Glomerular endothelial cell (primary cell): ENCODE measurements at regions not wholly inside any gene's neighbourhood (a gene's known extent, or its start where the extent isn't known, plus 50 kb on each side); places are given as distances from the start of the nearest gene placed in this dataset.

Source experiments
- DNase-seq: peaks from one replicate; pipeline ENCODE4 v3.0.0-alpha.2; 2011; ENCODE audit warnings: low read depth, low spot score; ENCODE audit errors: extremely low read depth

DNA sequence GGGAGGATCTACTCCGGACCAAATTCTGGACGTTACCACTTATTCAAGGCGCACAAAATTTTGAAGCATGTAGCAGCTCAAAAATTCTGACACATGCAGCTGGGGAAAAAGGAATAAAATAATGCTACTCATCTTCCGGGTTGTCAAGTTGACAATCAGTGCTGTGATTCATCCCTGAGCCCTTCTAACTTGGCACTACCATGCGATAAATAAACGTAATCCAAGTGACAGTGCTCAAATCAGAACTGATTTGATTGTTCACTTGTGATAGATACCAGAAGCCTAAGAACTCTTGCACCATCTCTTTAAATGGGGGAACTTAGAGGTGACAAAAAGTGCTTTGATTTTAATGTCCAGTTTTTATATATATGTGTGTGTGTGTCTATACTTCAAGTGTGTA, 230.2 kb upstream of the TLE4 start:
- DNase-seq, result no peak

DNA sequence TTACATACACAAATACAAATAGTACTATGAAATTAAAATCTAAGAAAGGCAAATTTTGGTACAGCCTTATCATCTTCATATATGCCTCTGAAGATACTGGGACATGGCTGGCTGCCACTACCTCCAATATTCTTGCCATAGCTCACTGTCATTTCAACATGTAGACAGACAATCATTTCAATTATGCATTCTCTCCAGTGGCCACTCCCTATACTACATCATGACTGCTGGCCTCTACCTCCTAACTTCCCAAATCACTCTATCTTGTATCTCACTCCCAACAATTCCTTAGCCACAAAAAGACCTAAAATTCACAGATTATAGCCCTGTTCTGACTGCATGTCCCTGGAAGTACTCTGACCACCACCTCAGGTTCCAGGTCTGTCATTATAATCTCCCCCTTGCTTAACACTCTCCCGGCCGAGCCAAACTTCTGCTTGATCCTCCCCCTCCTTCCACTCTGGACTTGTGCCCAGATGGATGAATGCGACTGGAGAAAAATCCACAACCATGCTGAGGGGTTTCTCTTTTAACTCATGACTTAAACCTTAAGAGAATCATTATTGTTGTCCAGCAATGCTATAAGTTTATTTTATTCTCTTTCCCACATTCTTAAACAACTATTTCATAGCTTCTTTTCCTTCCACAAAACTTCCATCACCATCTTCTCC, 225.3 kb upstream of the TLE4 start:
- no peak for DNase-seq

DNA sequence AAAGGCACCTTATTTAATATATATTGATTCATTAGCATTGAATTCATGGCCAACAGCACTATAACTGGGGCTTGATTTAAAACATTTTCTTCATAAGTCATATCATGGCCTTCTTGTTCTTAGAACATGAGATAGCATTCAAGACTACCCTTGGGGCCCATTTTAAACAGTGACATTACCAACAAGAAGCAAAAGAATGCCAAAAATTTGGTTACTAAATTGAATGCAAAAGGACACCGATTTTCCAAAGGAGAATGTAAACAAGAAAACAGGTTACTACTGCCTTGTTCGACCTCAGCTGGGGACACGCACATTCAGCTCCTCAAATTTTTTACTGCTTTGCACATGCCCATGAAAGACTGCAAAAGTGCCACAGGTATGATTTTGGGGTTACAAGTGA, 219.4 kb upstream of the TLE4 start:
- DNase-seq, result no peak

DNA sequence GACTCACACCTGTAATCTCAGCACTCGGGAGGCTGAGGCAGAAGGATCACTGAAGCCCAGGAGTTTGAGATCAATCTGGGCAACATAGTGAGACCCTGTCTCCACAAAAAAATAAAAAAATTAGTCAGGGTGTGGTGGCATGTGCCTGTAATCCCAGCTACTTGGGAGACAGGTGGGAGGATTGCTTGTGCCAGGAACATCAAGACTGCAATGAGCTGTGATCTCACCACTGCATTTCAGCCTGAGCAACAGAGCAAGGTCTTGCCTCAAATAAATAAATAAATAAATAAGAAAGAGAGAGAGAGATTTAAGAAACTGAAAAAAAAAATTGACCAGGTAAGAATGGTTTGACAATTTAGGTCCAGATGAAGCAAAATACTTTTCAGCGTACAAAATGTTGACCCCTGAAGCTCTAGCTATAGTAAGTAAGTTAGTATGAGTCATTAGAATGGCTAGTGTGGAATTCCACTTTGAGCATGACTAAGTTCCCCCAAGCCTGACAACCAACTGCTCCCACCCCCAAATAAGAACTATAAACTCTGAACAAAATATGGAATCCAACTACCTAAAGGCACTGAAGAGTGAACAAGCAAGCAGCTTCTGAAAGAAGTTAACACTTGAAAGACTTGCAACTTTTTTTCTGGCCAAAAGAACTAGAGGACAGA, 217.8 kb upstream of the TLE4 start:
- DNase-seq, result no peak

DNA sequence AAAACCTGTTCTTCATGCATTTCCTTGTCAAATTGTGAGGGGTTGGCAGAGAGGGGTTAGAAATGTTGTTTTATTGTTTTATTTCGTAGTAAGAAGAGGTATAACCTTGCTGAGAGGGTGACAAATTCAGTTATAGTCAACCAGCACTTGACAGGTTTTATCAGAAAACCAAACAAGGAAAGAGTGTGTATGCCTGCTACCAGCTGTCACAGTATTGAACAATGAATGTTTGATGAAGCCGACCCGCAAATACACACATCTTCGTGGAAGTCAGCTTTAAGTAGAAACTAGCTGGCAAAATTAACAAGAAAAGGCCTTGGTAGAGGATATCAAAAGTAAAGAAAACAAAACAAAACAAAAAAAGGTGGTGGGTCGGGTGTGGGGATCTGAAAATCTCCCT, 214.6 kb upstream of the TLE4 start:
- no peak for DNase-seq

DNA sequence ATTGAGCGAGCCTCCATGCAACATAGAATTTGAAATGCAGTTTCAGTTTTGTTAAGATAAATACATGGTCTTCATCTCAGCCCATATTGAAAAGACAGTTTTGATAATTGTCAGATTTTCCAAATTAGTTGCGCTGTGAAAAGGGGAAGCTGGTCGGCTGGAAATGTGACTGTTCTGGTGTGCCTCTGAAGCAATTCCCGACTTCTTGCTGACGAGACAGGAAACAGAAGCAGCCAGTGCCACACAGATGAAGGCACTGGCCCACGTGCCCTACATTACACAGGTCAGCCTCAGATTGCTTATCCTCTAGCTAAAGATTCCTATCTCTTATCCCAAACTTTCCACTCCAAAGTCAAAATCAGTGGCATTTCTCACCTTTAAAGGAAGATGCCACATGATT, 214.1 kb upstream of the TLE4 start:
- DNase-seq, result no peak

DNA sequence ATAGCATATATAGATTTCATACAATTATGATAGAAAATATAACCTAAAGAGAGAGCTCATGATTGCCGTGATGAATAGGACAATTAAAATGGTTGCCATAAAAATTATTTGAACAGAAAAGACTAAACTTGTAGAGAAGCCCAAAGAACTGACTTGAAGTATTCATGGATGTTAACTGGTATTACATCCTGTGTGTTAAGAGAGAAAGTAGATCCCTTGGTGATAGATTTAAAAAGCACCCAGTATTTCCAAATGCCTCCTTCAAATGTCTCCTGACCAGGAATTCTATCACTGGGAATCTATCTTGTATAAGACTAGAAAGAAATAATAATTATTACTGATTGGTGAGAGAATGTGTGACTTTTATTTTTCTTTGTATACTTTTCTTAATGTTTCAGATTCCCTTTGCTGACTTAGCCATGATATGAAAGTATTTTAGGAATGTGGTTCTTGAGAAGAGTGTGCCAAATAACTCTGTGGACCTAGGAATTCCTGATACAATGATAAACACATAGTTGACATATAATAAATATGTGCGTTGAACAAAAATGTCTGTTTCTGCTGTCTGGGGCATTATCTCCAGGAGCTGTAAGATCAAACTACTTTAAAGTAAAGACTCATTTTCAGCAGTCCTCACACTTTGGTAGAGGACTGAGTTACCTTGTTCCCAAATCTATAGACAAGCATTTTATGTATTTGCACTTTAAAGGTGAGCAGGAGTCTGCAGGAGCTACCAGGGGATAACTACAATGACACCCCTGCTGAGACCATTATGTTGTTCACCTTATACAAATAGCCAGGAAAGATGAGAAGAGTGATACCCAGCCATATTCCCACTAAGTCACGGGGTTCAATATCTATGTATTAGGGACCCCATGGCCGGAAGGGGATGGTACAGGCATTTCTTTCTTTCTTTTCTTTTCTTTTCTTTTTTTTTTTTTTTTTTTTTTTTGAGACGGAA, 211.1 kb upstream of the TLE4 start:
- no peak for DNase-seq

DNA sequence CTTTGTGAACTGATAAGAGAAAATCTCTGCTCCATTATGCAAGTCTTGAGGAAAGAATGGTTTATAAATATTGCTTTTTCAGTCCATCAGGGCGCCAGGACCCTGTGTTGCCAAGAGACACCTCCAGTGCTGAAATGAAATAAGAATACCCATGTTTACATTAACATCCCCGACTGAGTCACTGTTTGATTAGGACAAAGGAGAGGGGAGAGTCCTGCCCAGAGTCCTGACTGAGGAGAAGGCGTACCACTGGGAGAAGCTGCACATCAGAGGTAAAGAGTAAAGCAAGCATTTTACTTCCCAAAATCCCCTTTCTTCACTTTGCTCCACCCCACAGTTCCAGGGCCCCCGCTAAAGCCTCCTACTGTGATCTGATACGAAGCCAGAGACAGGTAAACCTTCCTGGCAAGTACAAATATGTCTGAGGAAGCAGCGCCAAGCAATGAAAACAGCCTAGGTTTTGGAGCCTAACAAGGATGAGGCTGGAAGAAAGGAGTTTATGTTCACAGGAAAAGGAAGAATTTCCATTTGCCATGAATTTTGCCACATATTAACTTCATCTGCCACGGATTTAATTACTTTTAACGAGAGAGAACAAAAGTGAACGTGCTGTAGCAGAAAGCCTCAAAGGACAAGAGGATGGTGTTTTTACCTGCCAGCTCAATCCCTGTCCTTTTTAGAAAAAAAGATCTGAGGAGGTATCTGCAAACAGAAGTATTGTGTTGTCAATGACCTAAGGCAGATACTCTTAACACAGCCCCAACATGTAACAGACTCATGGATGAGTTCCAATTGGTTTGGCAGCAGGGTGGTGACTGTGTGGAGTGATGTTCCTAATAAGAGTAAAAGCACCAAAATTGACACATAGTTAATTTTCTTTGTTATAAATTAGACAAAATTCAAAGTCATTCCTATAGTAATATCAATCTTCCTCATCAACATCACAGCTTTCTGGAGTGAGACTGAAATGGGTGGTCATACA, 209.4 kb upstream of the TLE4 start:
- no peak for DNase-seq

DNA sequence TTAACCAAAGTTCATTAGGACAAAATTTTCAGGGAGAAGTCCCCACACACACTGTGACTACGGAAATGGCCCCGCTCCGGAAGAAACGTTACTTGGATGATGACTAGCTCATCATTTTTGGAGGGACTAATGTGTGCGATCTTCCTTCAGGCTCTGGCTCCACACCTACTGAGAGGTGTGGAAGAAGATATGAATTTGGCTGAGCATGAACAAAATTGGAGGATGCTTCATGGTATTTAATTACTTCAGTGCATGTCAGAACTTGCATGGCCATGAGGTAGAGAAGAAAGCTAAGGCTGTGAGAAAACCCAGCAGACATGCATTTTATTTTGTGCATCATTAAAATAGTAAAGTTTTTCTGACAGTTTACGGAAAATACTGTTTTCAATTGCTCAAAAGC, 202.1 kb upstream of the TLE4 start:
- DNase-seq, result no peak

DNA sequence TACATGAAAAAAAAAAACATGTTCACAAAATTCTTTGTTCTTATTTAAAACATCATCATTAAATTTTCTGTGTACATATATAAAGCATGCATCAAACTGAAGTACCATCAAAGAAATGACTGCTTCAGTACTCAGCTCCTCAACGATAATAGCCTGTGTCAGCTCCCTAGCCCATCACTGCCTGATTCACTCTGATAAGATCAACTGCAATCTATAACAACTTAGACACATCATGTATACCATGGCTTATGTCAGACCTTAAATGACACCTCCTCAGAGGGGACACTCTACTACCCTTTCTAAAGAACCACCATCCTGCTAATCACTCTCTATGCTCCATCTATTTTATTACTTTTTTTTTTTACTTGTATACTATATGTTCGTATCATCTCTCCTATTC, 200.5 kb upstream of the TLE4 start:
- no peak for DNase-seq

DNA sequence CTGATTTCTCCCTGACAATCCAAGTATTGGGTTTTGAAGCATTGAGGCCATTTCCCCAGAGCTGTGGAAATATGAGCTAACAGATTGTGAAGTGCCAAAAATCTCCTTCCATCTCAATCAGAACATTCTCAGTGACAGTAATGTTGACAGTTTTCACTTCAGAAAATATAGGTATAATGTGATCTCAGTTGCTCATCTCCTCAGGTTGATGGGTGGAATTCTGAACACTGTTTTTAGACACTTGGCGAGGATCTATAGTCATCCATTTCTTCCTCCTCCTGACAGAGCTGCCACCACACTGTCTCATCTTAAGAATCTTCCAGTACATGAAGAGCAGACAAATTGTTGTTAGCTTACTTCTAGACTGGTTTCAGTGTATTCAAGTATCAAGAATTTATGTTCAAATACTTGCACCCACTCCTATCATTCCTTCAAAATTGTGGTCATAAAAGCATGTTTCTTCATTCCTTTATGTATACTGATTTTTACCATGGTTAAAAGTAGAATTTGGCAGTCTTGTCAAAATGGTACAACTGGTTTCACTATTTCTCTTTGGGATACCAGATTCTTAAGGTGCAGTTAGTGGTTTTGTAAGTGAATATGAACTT, 199.7 kb upstream of the TLE4 start:
- no peak for DNase-seq

DNA sequence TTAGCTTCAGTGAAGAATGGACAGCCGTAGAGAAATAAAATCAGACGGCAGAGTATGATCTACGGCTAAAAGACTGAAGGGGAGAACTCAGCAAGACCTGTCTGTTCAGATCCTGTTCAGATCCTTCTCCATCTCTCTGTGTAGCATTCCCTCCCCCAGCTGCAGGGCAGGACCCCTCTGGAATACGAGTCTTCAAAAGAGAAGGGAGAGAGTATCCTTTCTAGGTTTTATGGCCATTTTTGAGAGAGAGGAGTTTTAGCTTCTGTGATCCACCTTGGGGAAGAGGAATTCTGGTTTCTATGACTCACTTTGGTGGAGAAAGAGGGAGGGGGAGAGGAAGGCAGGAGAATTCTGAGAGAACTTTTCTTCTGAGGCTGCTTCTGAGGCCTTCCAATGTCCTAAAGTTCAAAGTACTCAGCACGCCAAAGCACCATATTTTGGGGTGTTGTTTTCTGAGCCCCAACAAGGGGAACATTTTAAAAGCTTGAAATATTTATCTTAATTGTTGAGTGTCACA, 194.4 kb upstream of the TLE4 start:
- no peak for DNase-seq

DNA sequence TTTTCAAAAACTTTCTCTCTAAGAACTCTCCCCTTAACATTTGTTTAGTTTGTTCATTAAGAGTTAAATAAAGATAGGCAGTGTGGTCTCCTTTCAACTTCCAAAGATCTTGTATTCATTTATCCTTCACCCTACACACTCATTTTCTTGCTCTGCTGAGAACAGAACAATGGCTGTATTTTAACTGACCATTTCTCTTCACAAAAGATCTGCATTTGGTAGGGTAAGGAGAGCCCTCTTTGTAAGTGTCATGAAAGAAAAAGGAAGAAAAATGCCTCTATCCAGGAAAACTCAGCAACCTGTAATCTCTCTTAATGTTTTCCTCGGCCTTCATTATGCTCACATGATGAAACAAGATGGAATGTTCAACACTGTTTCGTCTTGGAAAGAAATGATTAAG, 193.7 kb upstream of the TLE4 start:
- no peak for DNase-seq

DNA sequence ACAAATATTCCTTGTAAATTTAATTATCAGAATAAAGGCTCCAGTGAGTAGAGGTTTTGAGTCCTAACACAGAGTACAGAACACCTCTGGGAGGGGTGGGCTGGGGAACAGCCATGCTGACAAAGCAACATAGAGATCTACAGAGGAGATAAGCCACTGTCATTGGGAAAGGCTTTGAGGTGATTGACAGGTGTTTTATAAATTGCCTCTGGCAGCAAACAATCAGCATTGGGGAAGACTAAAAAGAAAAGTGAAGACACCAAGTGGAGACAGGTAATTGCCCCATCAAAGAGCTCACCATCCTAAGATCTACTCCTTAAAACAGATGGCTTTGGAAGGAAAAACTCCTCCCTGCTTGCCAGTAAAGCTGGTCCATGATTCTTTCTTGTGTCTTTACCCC, 189.7 kb upstream of the TLE4 start:
- no peak for DNase-seq

DNA sequence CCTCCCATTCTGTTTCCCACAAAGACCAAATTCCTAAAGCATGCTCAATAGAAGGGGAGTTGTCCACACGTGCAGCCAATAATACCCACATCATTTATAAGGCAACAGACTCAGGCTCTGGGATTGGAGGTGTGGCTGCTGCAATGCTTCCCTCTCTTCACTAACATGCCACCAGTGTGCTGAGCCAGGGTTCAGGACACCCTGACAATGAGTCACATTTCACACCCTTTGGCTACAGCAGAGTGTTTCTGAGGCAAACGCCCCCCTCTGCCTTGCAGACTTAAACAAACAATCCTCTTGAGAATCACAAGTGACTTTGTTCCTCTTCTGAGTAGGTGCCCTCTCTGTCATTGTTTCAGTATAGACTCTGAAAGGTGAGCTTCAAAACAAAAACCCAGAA, 189.3 kb upstream of the TLE4 start:
- no peak for DNase-seq

DNA sequence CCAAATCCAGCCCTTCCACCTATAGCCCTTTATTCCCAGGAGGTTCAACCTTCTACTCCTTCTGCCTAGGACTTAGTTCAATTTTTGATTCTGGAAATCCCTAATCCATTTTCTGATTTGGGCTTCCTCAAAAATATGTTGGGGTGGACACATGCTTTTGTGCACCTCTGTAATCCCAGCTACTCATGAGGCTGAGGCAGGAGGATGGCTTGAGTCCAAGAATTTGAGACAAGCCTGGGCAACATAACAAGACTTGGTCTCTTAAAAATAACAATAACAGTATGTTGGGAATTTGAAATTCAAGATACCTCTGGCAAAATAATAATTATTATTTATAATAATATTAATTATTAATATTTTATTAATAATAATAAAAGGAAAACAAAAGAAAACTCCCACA, 188.7 kb upstream of the TLE4 start:
- no peak for DNase-seq

DNA sequence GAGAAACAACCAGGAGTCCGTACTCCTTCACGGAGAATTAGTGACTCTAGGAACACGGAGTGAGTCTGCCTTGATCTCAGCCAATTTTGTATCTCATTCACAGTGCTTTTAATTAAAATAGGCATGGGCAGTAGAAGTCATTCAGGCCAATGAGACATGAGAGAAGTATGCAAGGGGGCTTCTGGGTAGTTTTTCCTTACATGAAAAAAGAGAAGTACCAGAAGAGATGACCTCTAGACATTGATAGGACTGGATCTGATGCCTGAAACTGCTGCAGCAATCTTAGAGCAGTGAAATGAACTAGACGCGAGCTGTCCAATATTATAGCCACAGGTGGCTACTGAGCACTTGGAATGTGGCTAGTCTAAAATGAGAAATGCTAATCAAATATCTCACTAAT, 187.7 kb upstream of the TLE4 start:
- no peak for DNase-seq

DNA sequence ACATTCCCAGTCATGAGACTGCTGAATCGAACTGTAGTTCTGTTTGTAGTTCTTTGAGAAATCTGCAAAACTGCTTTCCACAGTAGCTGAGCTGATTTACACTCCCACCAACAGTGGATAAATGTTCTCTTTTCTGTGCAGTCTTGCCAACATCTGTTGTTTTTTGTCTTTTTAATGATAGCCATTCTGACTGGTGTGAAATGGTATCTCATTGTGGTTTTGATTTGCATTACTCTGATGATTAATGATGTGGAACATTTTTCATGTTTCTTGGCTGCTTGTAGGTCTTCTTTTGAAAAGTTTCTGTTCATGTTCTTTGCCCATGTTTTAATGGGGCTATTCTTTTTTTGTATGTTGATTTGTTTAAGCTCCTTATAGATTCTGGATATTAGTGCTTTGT, 187.3 kb upstream of the TLE4 start:
- no peak for DNase-seq

DNA sequence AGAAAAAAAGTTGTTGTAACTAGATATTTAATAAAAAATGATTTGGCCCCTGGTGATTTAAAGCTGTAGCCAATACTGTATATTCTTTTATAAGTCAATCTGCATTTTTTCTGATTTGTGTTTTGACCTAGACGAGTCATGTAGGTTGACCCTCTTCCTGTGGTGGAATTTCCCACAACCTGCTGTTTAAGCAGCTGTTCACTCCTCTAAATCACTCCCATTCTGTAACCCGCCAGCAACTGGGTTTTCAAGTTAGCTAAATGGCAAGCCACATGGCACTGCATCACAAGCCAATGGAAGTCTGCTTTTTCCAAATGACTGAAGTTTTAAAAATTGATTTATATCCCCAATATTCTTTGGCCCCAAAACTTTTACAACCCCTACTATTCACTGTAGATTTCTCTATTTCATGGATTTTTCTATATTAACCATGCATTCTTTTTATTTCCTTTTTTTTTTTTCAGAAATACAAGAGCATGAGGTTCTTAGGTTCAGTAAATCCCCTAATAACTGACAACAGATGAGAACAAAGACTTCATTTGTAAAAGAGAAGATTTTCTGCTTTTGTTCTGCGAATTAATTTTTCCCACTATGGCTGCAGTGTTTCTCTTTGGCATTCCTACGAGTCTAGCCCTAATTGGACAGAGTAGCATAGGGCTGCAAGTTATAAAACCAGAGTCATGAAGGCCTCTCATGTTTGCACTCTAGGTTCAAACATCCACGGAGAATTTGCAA, 184.5 kb upstream of the TLE4 start:
- no peak for DNase-seq
